GM23338 (cell line): ENCODE measurements at regions not wholly inside any gene's neighbourhood (a gene's known extent, or its start where the extent isn't known, plus 50 kb on each side); places are given as distances from the start of the nearest gene placed in this dataset.
A peak's percentile ranks its signal among the peaks of the same experiment; 100 is the strongest.

Experiments
- ATAC-seq: fragments of 200-7000 bp; cut with Tn5 transposase; 3 replicates; pipeline ENCODE4 v1.9.1; 2020
- DNase-seq: peaks from one replicate; pipeline ENCODE4 v3.0.0-alpha.2; 2015; ENCODE audit warnings: low spot score
- H2AFZ ChIP-seq: fragments of 200-600 bp; sonication (generic); 2 replicates; pipeline ENCODE4 v1.8.0; 2016; ENCODE audit warnings: antibody characterized with exemption, mild to moderate bottlenecking, moderate library complexity
- H3F3A ChIP-seq: fragments of 200-600 bp; sonication (generic); replicated peaks from 2 replicates; pipeline ENCODE4 v1.8.0; 2017; ENCODE audit warnings: antibody characterized with exemption, mixed run types, low read depth
- H3K27ac ChIP-seq: fragments of 200-600 bp; sonication (generic); 2 replicates; pipeline ENCODE4 v1.6.1; 2016; ENCODE audit warnings: low read depth
- H3K27me3 ChIP-seq: fragments of 200-600 bp; sonication (generic); 2 replicates; pipeline ENCODE4 v1.8.0; 2016; ENCODE audit warnings: mild to moderate bottlenecking, mixed run types, moderate library complexity; ENCODE audit not compliant: insufficient read depth
- H3K36me3 ChIP-seq: fragments of 200-600 bp; sonication (generic); 2 replicates; pipeline ENCODE4 v1.8.0; 2016; ENCODE audit warnings: mild to moderate bottlenecking; ENCODE audit not compliant: insufficient read depth
- H3K4me1 ChIP-seq: fragments of 200-600 bp; sonication (generic); 2 replicates; pipeline ENCODE4 v1.8.0; 2016; ENCODE audit warnings: mild to moderate bottlenecking, moderate library complexity; ENCODE audit not compliant: insufficient read depth
- H3K4me2 ChIP-seq: fragments of 200-600 bp; sonication (generic); 2 replicates; pipeline ENCODE4 v1.7.1; 2017; ENCODE audit warnings: mixed run types
- H3K4me3 ChIP-seq: fragments of 200-600 bp; sonication (generic); 2 replicates; pipeline ENCODE4 v1.6.1; 2016; ENCODE audit warnings: mixed run types
- H3K79me2 ChIP-seq: fragments of 200-600 bp; sonication (generic); replicated peaks from 2 replicates; pipeline ENCODE4 v1.8.0; 2017; ENCODE audit warnings: mild to moderate bottlenecking; ENCODE audit not compliant: insufficient read depth
- H3K9me2 ChIP-seq: fragments of 200-600 bp; sonication (generic); 2 replicates; pipeline ENCODE4 v1.8.0; 2017; ENCODE audit not compliant: insufficient read depth
- H4K20me1 ChIP-seq: fragments of 200-600 bp; sonication (generic); replicated peaks from 2 replicates; pipeline ENCODE4 v1.8.0; 2017; ENCODE audit warnings: mild to moderate bottlenecking; ENCODE audit not compliant: insufficient read depth
- H3K27ac Mint-ChIP-seq: 2 replicates; pipeline ENCODE4 v1.8.0; 2020; ENCODE audit warnings: inconsistent platforms, mild to moderate bottlenecking, moderate library complexity, mixed read lengths
- H3K27me3 Mint-ChIP-seq: 3 replicates; pipeline ENCODE4 v1.8.0; 2022; ENCODE audit warnings: low read depth, mild to moderate bottlenecking, moderate library complexity, mixed read lengths, inconsistent platforms; ENCODE audit not compliant: insufficient read depth, poor library complexity
- H3K36me3 Mint-ChIP-seq: 3 replicates; pipeline ENCODE4 v1.8.0; 2021; ENCODE audit warnings: low read depth, mild to moderate bottlenecking, inconsistent platforms, moderate library complexity, mixed read lengths
- H3K4me1 Mint-ChIP-seq: 3 replicates; pipeline ENCODE4 v1.8.0; 2020; ENCODE audit warnings: mild to moderate bottlenecking, inconsistent platforms, mixed read lengths
- H3K4me3 Mint-ChIP-seq: 3 replicates; pipeline ENCODE4 v1.8.0; 2021; ENCODE audit warnings: moderate library complexity, mild to moderate bottlenecking, inconsistent platforms, mixed read lengths
- H3K9me3 Mint-ChIP-seq: 3 replicates; pipeline ENCODE4 v1.8.0; 2020; ENCODE audit warnings: moderate library complexity, mild to moderate bottlenecking, inconsistent platforms, mixed read lengths
- CREB1 ChIP-seq: fragments of 250-450 bp; sonication (Bioruptor Pico); IDR thresholded peaks from 2 replicates; pipeline ENCODE4 v1.5.0; 2020; ENCODE audit warnings: low read depth, mild to moderate bottlenecking, moderate library complexity
- EZH2 ChIP-seq: fragments of 200-600 bp; sonication (generic); IDR thresholded peaks from one replicate; pipeline ENCODE4 v1.8.0; 2017; ENCODE audit warnings: antibody characterized with exemption, mild to moderate bottlenecking, low read depth; ENCODE audit not compliant: unreplicated experiment
- EZH2phosphoT487 ChIP-seq: fragments of 200-600 bp; sonication (generic); IDR thresholded peaks from one replicate; pipeline ENCODE4 v1.8.1; 2018; ENCODE audit warnings: antibody characterized with exemption; ENCODE audit not compliant: unreplicated experiment
- JUNB ChIP-seq: IDR thresholded peaks from one replicate; pipeline ENCODE4 v1.6.1; 2016; ENCODE audit warnings: antibody characterized with exemption; ENCODE audit not compliant: unreplicated experiment
- NANOG ChIP-seq: IDR thresholded peaks from 2 replicates; pipeline ENCODE4 v1.6.1; 2016; ENCODE audit warnings: antibody characterized with exemption, borderline replicate concordance
- POLR2AphosphoS5 ChIP-seq: IDR thresholded peaks from 2 replicates; pipeline ENCODE4 v1.6.1; 2016; ENCODE audit warnings: antibody characterized with exemption, low read depth
- STAT1 ChIP-seq: IDR thresholded peaks from one replicate; pipeline ENCODE4 v1.6.1; 2016; ENCODE audit warnings: antibody characterized with exemption; ENCODE audit not compliant: unreplicated experiment
- ZNF114 ChIP-seq: fragments of 250-450 bp; sonication (Bioruptor Pico); IDR thresholded peaks from 2 replicates; pipeline ENCODE4 v1.5.0; 2020; ENCODE audit warnings: mild to moderate bottlenecking, moderate library complexity
- ZNF331 ChIP-seq: fragments of 250-450 bp; sonication (Bioruptor Pico); IDR thresholded peaks from 2 replicates; pipeline ENCODE4 v1.5.0; 2020; ENCODE audit warnings: low read depth, mild to moderate bottlenecking, moderate library complexity
- TF ChIP-seq, protein P1 (sequence below): fragments of 250-450 bp; sonication (Bioruptor Pico); IDR thresholded peaks from 2 replicates; pipeline ENCODE4 v1.5.0; 2020; ENCODE audit warnings: mild to moderate bottlenecking, moderate library complexity
- TF ChIP-seq, protein P2 (sequence below): IDR thresholded peaks from one replicate; pipeline ENCODE4 v1.6.1; 2018; ENCODE audit warnings: antibody characterized with exemption; ENCODE audit not compliant: unreplicated experiment
- TF ChIP-seq, protein P3 (sequence below), 2 experiments: fragments of 200-600 bp in 1 of 2; sonication (generic) in 1 of 2; conservative IDR thresholded peaks; 2 replicates each; pipeline versions ENCODE4 v1.5.1 to v1.6.1; 2016 to 2017; ENCODE audit warnings: antibody characterized with exemption in 2 of 2, low read depth in 2 of 2, mild to moderate bottlenecking in 2 of 2, moderate library complexity in 1 of 2
- TF ChIP-seq, protein P4 (sequence below): IDR thresholded peaks from 2 replicates; pipeline ENCODE4 v1.6.1; 2016; ENCODE audit warnings: antibody characterized with exemption

DNA sequence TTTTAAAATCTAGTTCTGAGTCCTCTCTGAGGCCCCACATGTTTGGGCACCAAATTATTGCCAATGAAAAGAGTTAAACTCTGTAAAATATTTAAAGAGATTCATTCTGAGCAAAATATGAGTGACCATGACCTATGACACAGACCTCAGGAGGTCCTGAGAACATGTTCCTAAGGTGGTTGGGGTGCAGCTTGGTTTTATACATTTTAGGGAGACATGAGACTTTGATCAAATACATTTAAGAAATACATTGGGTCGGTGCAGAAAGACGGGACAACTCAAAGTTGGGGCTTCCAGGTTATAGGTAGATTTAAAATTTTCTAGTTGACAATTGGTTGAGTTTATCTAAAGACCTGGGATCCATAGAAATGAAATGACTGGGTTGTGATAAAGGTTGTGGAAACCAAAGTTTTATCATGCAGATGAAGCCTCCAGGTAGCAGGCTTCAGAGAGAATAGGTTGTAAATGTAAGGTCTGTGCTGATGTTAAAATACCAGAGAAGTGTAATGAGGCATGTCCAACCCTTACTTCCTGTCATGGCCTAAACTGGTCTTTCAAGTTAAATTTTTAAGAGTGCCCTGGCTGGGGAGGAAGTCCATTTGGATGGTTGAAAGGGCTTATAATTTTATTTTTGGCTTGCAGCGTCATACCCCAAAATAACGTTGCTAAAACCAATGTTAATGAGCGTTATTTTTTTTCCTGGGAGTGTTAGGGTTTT, 274.9 kb downstream of the NUF2 start:
- Histone ChIP-seq H3K4me3 (peak overlapping the region; percentile 30), H3K4me2 (peak overlapping the region; percentile 28), H3K79me2 (no peaks in the 10 kb centered on the region), H3K27ac (peak overlapping the region; percentile 96), H3F3A (no peaks in the 10 kb centered on the region), H3K27me3 (no peaks in the 10 kb centered on the region), H3K9me2 (peaks cover 17% of the 10 kb centered on the region), H2AFZ (no peak overlapping the region), H3K36me3 (no peaks in the 10 kb centered on the region), H3K4me1 (peaks cover 19% of the 10 kb centered on the region), H4K20me1 (no peaks in the 10 kb centered on the region)
- peaks cover 1% of the 10 kb centered on the region for H3K27me3 Mint-ChIP-seq
- H3K36me3 Mint-ChIP-seq = peaks cover 31% of the 10 kb centered on the region
- peak; percentile 77 for DNase-seq
- peaks cover 10% of the 10 kb centered on the region for H3K4me1 Mint-ChIP-seq
- TF ChIP-seq, protein P1, sequence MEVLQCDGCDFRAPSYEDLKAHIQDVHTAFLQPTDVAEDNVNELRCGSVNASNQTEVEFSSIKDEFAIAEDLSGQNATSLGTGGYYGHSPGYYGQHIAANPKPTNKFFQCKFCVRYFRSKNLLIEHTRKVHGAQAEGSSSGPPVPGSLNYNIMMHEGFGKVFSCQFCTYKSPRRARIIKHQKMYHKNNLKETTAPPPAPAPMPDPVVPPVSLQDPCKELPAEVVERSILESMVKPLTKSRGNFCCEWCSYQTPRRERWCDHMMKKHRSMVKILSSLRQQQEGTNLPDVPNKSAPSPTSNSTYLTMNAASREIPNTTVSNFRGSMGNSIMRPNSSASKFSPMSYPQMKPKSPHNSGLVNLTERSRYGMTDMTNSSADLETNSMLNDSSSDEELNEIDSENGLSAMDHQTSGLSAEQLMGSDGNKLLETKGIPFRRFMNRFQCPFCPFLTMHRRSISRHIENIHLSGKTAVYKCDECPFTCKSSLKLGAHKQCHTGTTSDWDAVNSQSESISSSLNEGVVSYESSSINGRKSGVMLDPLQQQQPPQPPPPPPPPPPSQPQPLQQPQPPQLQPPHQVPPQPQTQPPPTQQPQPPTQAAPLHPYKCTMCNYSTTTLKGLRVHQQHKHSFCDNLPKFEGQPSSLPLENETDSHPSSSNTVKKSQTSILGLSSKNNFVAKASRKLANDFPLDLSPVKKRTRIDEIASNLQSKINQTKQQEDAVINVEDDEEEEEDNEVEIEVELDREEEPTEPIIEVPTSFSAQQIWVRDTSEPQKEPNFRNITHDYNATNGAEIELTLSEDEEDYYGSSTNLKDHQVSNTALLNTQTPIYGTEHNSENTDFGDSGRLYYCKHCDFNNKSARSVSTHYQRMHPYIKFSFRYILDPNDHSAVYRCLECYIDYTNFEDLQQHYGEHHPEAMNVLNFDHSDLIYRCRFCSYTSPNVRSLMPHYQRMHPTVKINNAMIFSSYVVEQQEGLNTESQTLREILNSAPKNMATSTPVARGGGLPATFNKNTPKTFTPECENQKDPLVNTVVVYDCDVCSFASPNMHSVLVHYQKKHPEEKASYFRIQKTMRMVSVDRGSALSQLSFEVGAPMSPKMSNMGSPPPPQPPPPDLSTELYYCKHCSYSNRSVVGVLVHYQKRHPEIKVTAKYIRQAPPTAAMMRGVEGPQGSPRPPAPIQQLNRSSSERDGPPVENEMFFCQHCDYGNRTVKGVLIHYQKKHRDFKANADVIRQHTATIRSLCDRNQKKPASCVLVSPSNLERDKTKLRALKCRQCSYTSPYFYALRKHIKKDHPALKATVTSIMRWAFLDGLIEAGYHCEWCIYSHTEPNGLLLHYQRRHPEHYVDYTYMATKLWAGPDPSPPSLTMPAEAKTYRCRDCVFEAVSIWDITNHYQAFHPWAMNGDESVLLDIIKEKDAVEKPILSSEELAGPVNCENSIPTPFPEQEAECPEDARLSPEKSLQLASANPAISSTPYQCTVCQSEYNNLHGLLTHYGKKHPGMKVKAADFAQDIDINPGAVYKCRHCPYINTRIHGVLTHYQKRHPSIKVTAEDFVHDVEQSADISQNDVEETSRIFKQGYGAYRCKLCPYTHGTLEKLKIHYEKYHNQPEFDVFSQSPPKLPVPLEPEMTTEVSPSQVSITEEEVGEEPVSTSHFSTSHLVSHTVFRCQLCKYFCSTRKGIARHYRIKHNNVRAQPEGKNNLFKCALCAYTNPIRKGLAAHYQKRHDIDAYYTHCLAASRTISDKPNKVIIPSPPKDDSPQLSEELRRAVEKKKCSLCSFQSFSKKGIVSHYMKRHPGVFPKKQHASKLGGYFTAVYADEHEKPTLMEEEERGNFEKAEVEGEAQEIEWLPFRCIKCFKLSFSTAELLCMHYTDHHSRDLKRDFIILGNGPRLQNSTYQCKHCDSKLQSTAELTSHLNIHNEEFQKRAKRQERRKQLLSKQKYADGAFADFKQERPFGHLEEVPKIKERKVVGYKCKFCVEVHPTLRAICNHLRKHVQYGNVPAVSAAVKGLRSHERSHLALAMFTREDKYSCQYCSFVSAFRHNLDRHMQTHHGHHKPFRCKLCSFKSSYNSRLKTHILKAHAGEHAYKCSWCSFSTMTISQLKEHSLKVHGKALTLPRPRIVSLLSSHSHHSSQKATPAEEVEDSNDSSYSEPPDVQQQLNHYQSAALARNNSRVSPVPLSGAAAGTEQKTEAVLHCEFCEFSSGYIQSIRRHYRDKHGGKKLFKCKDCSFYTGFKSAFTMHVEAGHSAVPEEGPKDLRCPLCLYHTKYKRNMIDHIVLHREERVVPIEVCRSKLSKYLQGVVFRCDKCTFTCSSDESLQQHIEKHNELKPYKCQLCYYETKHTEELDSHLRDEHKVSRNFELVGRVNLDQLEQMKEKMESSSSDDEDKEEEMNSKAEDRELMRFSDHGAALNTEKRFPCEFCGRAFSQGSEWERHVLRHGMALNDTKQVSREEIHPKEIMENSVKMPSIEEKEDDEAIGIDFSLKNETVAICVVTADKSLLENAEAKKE = peak; percentile 93
- no peak for TF ChIP-seq ZNF331 (CRISPR knock-in tag)
- no peak for TF ChIP-seq EZH2phosphoT487
- TF ChIP-seq STAT1 = no peak
- TF ChIP-seq, protein P2, sequence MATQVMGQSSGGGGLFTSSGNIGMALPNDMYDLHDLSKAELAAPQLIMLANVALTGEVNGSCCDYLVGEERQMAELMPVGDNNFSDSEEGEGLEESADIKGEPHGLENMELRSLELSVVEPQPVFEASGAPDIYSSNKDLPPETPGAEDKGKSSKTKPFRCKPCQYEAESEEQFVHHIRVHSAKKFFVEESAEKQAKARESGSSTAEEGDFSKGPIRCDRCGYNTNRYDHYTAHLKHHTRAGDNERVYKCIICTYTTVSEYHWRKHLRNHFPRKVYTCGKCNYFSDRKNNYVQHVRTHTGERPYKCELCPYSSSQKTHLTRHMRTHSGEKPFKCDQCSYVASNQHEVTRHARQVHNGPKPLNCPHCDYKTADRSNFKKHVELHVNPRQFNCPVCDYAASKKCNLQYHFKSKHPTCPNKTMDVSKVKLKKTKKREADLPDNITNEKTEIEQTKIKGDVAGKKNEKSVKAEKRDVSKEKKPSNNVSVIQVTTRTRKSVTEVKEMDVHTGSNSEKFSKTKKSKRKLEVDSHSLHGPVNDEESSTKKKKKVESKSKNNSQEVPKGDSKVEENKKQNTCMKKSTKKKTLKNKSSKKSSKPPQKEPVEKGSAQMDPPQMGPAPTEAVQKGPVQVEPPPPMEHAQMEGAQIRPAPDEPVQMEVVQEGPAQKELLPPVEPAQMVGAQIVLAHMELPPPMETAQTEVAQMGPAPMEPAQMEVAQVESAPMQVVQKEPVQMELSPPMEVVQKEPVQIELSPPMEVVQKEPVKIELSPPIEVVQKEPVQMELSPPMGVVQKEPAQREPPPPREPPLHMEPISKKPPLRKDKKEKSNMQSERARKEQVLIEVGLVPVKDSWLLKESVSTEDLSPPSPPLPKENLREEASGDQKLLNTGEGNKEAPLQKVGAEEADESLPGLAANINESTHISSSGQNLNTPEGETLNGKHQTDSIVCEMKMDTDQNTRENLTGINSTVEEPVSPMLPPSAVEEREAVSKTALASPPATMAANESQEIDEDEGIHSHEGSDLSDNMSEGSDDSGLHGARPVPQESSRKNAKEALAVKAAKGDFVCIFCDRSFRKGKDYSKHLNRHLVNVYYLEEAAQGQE = no peak
- TF ChIP-seq ZNF114 (CRISPR knock-in tag) = 0 out of 2 replicates have a peak, but pooled peaks have one; percentile 19
- TF ChIP-seq, protein P3, sequence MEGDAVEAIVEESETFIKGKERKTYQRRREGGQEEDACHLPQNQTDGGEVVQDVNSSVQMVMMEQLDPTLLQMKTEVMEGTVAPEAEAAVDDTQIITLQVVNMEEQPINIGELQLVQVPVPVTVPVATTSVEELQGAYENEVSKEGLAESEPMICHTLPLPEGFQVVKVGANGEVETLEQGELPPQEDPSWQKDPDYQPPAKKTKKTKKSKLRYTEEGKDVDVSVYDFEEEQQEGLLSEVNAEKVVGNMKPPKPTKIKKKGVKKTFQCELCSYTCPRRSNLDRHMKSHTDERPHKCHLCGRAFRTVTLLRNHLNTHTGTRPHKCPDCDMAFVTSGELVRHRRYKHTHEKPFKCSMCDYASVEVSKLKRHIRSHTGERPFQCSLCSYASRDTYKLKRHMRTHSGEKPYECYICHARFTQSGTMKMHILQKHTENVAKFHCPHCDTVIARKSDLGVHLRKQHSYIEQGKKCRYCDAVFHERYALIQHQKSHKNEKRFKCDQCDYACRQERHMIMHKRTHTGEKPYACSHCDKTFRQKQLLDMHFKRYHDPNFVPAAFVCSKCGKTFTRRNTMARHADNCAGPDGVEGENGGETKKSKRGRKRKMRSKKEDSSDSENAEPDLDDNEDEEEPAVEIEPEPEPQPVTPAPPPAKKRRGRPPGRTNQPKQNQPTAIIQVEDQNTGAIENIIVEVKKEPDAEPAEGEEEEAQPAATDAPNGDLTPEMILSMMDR (conservative IDR thresholded peaks at IDR 0.05; ENCODE audit: low read depth in 2 of 2) = no peak
- TF ChIP-seq EZH2 = no peak
- 0 out of 2 replicates have a peak, but pooled peaks have one; percentile 10 for TF ChIP-seq POLR2AphosphoS5
- TF ChIP-seq, protein P4, sequence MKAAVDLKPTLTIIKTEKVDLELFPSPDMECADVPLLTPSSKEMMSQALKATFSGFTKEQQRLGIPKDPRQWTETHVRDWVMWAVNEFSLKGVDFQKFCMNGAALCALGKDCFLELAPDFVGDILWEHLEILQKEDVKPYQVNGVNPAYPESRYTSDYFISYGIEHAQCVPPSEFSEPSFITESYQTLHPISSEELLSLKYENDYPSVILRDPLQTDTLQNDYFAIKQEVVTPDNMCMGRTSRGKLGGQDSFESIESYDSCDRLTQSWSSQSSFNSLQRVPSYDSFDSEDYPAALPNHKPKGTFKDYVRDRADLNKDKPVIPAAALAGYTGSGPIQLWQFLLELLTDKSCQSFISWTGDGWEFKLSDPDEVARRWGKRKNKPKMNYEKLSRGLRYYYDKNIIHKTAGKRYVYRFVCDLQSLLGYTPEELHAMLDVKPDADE = no peak; the same call in 1 of the 2 replicates
- TF ChIP-seq JUNB = no peak
- peak; percentile 87 for TF ChIP-seq NANOG
- TF ChIP-seq CREB1 = 0 out of 2 replicates have a peak, but pooled peaks have one; percentile 12
- ATAC-seq = peak; percentile 100
- no peak overlapping the region for H3K27ac Mint-ChIP-seq
- peaks cover 26% of the 10 kb centered on the region for H3K9me3 Mint-ChIP-seq
- H3K4me3 Mint-ChIP-seq = no peak overlapping the region; the same call in none of the 3 replicates
